AG04449 (cell line): ENCODE measurements at regions not wholly inside any gene's neighbourhood (a gene's known extent, or its start where the extent isn't known, plus 50 kb on each side); places are given as distances from the start of the nearest gene placed in this dataset.

Source experiments
- CTCF ChIA-PET: fragments of 350-600 bp; formaldehyde crosslinking; extraction: SDS; loops from one replicate; lab custom pipeline; 2021; ENCODE audit warnings: antibody characterized with exemption; lab: Yijun Ruan, JAX
- POLR2A ChIA-PET: fragments of 400-600, 350-600 bp; formaldehyde crosslinking; extraction: SDS; loops from one replicate; lab custom pipeline; 2020; ENCODE audit warnings: antibody characterized with exemption, inconsistent platforms; lab: Yijun Ruan, JAX
- DNase-seq: peaks from one replicate; pipeline ENCODE4 v3.0.0-alpha.2; 2010; ENCODE audit warnings: low read depth, low spot score
- H3K4me3 ChIP-seq: 2 replicates; pipeline ENCODE4 v1.5.1; 2011; ENCODE audit warnings: low read depth, mild to moderate bottlenecking, control low read depth, low read length
- TF ChIP-seq, protein P1 (sequence below): IDR thresholded peaks from one replicate; pipeline ENCODE4 v1.5.1; 2011; ENCODE audit warnings: mild to moderate bottlenecking, moderate library complexity, low read length, control low read depth, inconsistent platforms; ENCODE audit not compliant: insufficient read depth; ENCODE audit errors: missing control alignments

DNA sequence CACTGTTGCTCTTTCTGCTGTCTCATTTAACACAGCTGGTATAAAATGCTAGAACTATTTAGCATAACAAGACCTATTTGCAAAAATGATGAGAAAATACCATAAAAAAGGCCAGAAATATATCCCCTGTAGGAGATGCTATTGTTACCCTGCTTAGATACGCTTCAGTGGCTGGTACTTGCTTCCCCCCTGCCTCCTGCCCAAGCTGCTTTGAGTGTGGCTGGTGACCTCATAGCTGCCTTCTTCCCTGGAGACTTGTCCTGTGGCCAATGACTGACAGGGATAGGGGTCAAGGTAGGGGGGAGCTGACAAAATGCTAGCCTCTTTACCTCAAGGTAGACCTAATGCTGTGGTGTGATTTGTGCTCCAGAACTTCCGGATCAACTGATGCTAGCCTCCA lies 150.2 kb upstream of the ZEB2 start:
- POLR2A ChIA-PET, result no interaction called here
- TF ChIP-seq, protein P1, sequence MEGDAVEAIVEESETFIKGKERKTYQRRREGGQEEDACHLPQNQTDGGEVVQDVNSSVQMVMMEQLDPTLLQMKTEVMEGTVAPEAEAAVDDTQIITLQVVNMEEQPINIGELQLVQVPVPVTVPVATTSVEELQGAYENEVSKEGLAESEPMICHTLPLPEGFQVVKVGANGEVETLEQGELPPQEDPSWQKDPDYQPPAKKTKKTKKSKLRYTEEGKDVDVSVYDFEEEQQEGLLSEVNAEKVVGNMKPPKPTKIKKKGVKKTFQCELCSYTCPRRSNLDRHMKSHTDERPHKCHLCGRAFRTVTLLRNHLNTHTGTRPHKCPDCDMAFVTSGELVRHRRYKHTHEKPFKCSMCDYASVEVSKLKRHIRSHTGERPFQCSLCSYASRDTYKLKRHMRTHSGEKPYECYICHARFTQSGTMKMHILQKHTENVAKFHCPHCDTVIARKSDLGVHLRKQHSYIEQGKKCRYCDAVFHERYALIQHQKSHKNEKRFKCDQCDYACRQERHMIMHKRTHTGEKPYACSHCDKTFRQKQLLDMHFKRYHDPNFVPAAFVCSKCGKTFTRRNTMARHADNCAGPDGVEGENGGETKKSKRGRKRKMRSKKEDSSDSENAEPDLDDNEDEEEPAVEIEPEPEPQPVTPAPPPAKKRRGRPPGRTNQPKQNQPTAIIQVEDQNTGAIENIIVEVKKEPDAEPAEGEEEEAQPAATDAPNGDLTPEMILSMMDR, result no peak
- CTCF ChIA-PET, result interaction anchor here (1.5 kb wide), 1 partner anchor 11 kb away, joined by 4 read pairs; no protein-coding TSS in a partner anchor
- DNase-seq, result no peak
- no peak overlapping the region for H3K4me3 ChIP-seq

DNA sequence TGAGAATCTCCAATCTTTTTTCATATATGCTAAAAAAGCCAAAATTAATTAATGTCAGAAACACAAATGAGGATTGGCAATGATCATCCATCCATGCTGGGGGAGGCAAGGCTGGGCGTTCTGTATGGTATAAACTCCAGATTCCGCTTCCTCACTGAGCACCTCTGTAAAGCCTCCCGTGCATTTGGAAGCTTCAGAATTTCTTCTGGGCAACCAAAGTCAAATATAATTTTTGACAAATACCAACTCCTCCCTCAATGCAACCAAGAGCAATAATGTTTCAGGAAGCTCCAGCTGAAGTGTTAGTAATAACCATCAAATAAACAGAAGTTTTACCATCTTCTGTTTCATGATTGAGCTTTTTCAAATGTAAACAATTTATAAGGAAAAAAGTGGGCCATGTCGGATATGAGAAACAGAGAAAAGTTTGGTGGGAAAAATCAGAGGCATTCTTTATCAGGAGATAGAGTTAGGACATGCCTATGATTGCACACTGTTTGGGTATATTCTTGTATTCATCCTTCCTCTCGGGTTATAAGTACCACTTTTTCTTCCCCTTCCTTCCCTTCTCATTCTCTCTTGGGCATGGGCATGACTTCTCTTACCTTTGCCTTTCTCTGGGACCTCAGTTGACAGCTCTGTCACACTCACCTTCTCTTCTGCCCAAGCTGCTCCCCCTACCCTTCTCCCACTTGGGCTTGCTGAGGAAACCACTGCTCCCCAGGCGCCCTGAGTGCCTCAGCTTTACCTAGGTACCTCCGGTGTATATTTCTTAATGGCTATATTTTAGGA lies 149.5 kb upstream of the ZEB2 start:
- ChIA-PET POLR2A (no interaction called here), CTCF (interaction anchor here (1.5 kb wide), 1 partner anchor 10 kb away, joined by 4 read pairs; no protein-coding TSS in a partner anchor)
- TF ChIP-seq, protein P1, result no peak
- no peak overlapping the region for H3K4me3 ChIP-seq
- no peak for DNase-seq

DNA sequence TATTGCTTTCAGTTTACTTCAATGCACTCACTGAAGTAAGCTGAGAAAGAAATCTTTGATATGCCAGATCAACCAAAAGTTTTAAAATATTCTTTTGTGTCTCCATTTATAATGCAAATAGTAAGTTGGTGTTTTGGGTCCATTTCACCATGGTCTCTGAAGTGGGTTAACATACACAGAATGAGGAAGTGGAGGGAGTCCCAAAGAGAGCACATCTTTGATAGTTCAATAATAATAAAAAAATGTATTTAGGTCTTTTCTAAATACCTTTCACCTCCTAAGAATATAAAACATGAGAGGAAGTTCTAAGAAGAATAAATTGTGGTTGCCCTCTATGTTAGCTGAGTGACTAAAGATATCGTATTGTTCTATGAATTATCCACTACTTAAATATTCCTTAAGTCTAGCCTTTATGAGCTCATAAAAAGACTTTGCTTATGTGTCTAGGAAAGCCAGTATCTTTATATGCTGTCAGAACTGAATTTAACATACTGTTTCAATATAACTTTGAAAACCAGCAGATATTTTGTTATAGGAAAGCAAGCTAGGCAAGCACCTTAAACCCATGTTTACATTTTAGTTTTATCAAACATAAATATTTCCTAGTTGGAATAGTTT lies 148.7 kb upstream of the ZEB2 start:
- POLR2A ChIA-PET, result no interaction called here
- no peak for DNase-seq
- TF ChIP-seq, protein P1, result no peak
- CTCF ChIA-PET, result interaction anchor here (1.5 kb wide), 1 partner anchor 9 kb away, joined by 4 read pairs; no protein-coding TSS in a partner anchor
- H3K4me3 ChIP-seq, result no peak overlapping the region

DNA sequence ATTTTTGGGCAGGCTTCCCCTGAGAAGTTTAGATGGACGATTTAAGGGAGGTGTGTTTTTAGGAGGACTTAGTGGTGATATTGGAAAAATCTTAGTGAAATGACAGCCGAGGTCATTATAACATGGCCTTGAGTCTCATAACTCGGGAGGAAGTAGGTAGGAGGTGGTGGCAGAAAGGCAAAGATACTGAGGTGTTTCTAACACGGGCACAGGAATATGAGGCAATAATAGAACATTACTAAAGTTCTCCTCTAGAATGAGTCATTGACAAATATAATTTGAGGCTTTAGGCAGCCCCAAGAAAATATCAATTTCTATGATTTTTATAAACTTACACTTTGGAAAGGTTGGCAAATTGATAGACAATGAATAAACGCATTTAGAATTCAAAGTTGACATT lies 146.1 kb upstream of the ZEB2 start:
- TF ChIP-seq, protein P1, result no peak
- H3K4me3 ChIP-seq, result no peak overlapping the region
- ChIA-PET CTCF (interaction anchor here (1.0 kb wide), 1 partner anchor 16 kb away, joined by 3 read pairs; no protein-coding TSS in a partner anchor), POLR2A (no interaction called here)
- DNase-seq, result no peak

DNA sequence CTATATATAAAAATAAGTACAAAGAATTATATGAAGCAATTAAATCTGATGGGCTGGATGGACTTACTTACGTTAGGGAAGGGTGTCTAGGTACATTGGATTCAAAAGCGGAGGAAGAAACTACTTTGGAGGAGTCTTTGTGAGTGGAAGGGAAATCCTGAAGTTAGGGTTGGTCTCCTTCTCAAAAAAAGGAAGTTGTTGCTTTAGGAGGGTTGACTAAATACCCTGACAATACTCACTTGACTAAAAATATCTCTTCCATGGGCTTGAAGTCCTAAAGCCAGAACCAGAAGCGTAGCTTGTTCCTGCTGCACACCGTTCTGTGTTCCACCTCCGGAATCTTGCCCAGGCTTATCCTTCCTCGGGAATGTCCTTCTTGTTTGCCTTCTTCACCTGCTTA lies 143.3 kb upstream of the ZEB2 start:
- no peak for DNase-seq
- TF ChIP-seq, protein P1, result no peak
- POLR2A ChIA-PET, result no interaction called here

More for the DNA sequence above, 143.3 kb upstream of the ZEB2 start:
- no peak overlapping the region for H3K4me3 ChIP-seq
- CTCF ChIA-PET, result no interaction called here
